Right cardiac atrium (tissue), 5 donors: ENCODE measurements at regions not wholly inside any gene's neighbourhood (a gene's known extent, or its start where the extent isn't known, plus 50 kb on each side); places are given as distances from the start of the nearest gene placed in this dataset.
A peak's percentile ranks its signal among the peaks of the same experiment; 100 is the strongest.

ENCODE experiments used
- ATAC-seq, 2 donors: fragments of 200-7000 bp; cut with Tn5 transposase; one replicate each; pipeline versions ENCODE4 v1.8.0 to v1.9.1; 2020; ENCODE audit warnings: moderate library complexity in 2 of 2, mild to moderate bottlenecking in 1 of 2
- DNase-seq, 3 donors: peaks; one replicate each; pipeline ENCODE4 v3.0.0-alpha.2; 2020
- H3K27ac ChIP-seq: one replicate; pipeline ENCODE4 v1.5.1; 2013; ENCODE audit warnings: mild to moderate bottlenecking, low read length, control low read depth, moderate library complexity
- H3K27me3 ChIP-seq: one replicate; pipeline ENCODE4 v1.6.1; 2013; ENCODE audit not compliant: control insufficient read depth, insufficient read depth
- H3K4me1 ChIP-seq: one replicate; pipeline ENCODE4 v1.6.1; 2013; ENCODE audit warnings: low read length; ENCODE audit not compliant: control insufficient read depth, insufficient read depth
- H3K4me3 ChIP-seq: one replicate; pipeline ENCODE4 v1.5.1; 2013; ENCODE audit warnings: low read length, control low read depth
- H3K9me3 ChIP-seq: one replicate; pipeline ENCODE4 v1.6.1; 2013; ENCODE audit warnings: low read length; ENCODE audit not compliant: control insufficient read depth
- WGBS: extraction: QIAGEN DNeasy Blood & Tissue Kit; methylation state at CpG from one replicate; pipeline ENCODE4 v1.1.7; 2013; 5-methylcytosine and 5-hydroxymethylcytosine counted together
- intact Hi-C, 4 donors: fragments of 100-400 bp; cut with DNase I; formaldehyde crosslinking; loops; one replicate each; pipeline versions ENCODE4 v1.11.0 to v1.14.0; 2022 to 2023
- donor health status: healthy with polysubstance abuse.
- donor health status: DM: no; HTN: yes; CAD: no.
- donor health status: DM: no; HTN: no; CAD: no.
- donor health status: DM: no; HTN: yes; CAD: no; lungs with severe emphysema.
- donor health status: DM: yes; HTN: yes; CAD: no.

- Histone ChIP-seq H3K27ac (no peak overlapping the region), H3K4me3 (no peak overlapping the region), H3K4me1 (no peaks in the 10 kb centered on the region), H3K27me3 (no peaks in the 10 kb centered on the region), H3K9me3 (no peaks in the 10 kb centered on the region)
- DNase-seq (no peak), ATAC-seq (no peak)
- intact Hi-C loops = loop anchor here in 1 of 4 donors (10.0 kb wide), 1 partner anchor 46 kb away; no protein-coding TSS in a partner anchor
These were observed 164.9 kb upstream of the TUT7 start for GRCh38 chr9:86519066-86519615.

GRCh38 chr9:86517475-86517874, 163.3 kb upstream of the TUT7 start:
- no peaks in the 10 kb centered on the region for H3K9me3 ChIP-seq
- WGBS = 92% methylated on average over 1 of the region's 1 CpG
- no peak overlapping the region for H3K27ac ChIP-seq
- H3K4me3 ChIP-seq = no peak overlapping the region
- intact Hi-C loops = loop anchor here in 1 of 4 donors (10.0 kb wide), 1 partner anchor 47 kb away; no protein-coding TSS in a partner anchor
- DNase-seq (no peak), ATAC-seq (no peak)
- H3K27me3 ChIP-seq = no peaks in the 10 kb centered on the region
- H3K4me1 ChIP-seq = no peaks in the 10 kb centered on the region

- peak in 1 of 3 donors; percentile 57 for DNase-seq
- Histone ChIP-seq H3K27ac (no peak overlapping the region), H3K27me3 (no peaks in the 10 kb centered on the region), H3K9me3 (no peaks in the 10 kb centered on the region), H3K4me3 (no peak overlapping the region), H3K4me1 (no peaks in the 10 kb centered on the region)
- intact Hi-C loops = loop anchor here in 1 of 4 donors (10.0 kb wide), 1 partner anchor 48 kb away; no protein-coding TSS in a partner anchor
- WGBS = 88% methylated on average over 19 of the region's 19 CpGs
- ATAC-seq = no peak
These were observed 162.4 kb upstream of the TUT7 start for GRCh38 chr9:86516564-86516963.

- H3K9me3 ChIP-seq = no peaks in the 10 kb centered on the region
- no peak overlapping the region for H3K4me3 ChIP-seq
- 50% methylated on average over 4 of the region's 4 CpGs for WGBS
- ATAC-seq (no peak), DNase-seq (no peak)
- no peak overlapping the region for H3K27ac ChIP-seq
- H3K27me3 ChIP-seq = no peaks in the 10 kb centered on the region
- no peaks in the 10 kb centered on the region for H3K4me1 ChIP-seq
- intact Hi-C loops = loop anchor here in 1 of 4 donors (10.0 kb wide), 1 partner anchor 50 kb away; no protein-coding TSS in a partner anchor
These were observed 161.0 kb upstream of the TUT7 start for GRCh38 chr9:86515221-86515620.

GRCh38 chr9:86513429-86513828, 159.2 kb upstream of the TUT7 start:
- intact Hi-C loops = loop anchor here in 1 of 4 donors (10.0 kb wide), 1 partner anchor 51 kb away; no protein-coding TSS in a partner anchor
- Histone ChIP-seq H3K27me3 (no peaks in the 10 kb centered on the region), H3K9me3 (no peaks in the 10 kb centered on the region), H3K4me1 (no peaks in the 10 kb centered on the region), H3K4me3 (no peak overlapping the region), H3K27ac (peak overlapping the region; percentile 10)
- over 99% methylated on average over 2 of the region's 2 CpGs for WGBS
- ATAC-seq (no peak), DNase-seq (no peak)

- H3K9me3 ChIP-seq = no peaks in the 10 kb centered on the region
- H3K4me1 ChIP-seq = no peaks in the 10 kb centered on the region
- no peak overlapping the region for H3K27ac ChIP-seq
- DNase-seq = no peak
- intact Hi-C loops = loop anchor here in 1 of 4 donors (10.0 kb wide), 1 partner anchor 52 kb away; no protein-coding TSS in a partner anchor
- H3K27me3 ChIP-seq = no peaks in the 10 kb centered on the region
- no peak for ATAC-seq
- H3K4me3 ChIP-seq = no peak overlapping the region
- WGBS = 77% methylated on average over 2 of the region's 2 CpGs
These were observed 158.7 kb upstream of the TUT7 start for GRCh38 chr9:86512929-86513328.

- H3K4me3 ChIP-seq = no peak overlapping the region
- H3K27ac ChIP-seq = no peak overlapping the region
- DNase-seq (no peak), ATAC-seq (no peak)
- no peaks in the 10 kb centered on the region for H3K4me1 ChIP-seq
- no peaks in the 10 kb centered on the region for H3K27me3 ChIP-seq
- no peaks in the 10 kb centered on the region for H3K9me3 ChIP-seq
- WGBS = 93% methylated on average over 8 of the region's 8 CpGs
- intact Hi-C loops = loop anchor here in 1 of 4 donors (10.0 kb wide), 1 partner anchor 53 kb away; no protein-coding TSS in a partner anchor
These were observed 157.6 kb upstream of the TUT7 start for GRCh38 chr9:86511614-86512360.

- 92% methylated on average over 6 of the region's 6 CpGs for WGBS
- intact Hi-C loops = no loop called here
- no peak overlapping the region for H3K4me3 ChIP-seq
These were observed 154.1 kb upstream of the TUT7 start for GRCh38 chr9:86508208-86508903.

GRCh38 chr9:86507212-86507630, 153.0 kb upstream of the TUT7 start:
- WGBS = 55% methylated on average over 6 of the region's 6 CpGs
- ATAC-seq (peak; percentile 50 to 92), DNase-seq (peak in 2 of 3 donors; percentile 55 to 72)
- intact Hi-C loops = no loop called here
- H3K27ac ChIP-seq = no peak overlapping the region
- H3K9me3 ChIP-seq = no peaks in the 10 kb centered on the region
- no peaks in the 10 kb centered on the region for H3K27me3 ChIP-seq
- H3K4me1 ChIP-seq = no peaks in the 10 kb centered on the region
- no peak overlapping the region for H3K4me3 ChIP-seq

More at GRCh38 chr9:86508208-86508903, 154.1 kb upstream of the TUT7 start:
- no peaks in the 10 kb centered on the region for H3K27me3 ChIP-seq
- ATAC-seq (no peak), DNase-seq (no peak)
- no peaks in the 10 kb centered on the region for H3K9me3 ChIP-seq
- H3K4me1 ChIP-seq = no peaks in the 10 kb centered on the region
- H3K27ac ChIP-seq = no peak overlapping the region

GRCh38 chr9:86503942-86504341, 149.7 kb upstream of the TUT7 start:
- intact Hi-C loops = no loop called here

GRCh38 chr9:86503314-86503713, 149.1 kb upstream of the TUT7 start:
- 71% methylated on average over 1 of the region's 1 CpG for WGBS
- intact Hi-C loops = no loop called here
- H3K27ac ChIP-seq = no peak overlapping the region
- H3K27me3 ChIP-seq = no peaks in the 10 kb centered on the region
- no peaks in the 10 kb centered on the region for H3K4me1 ChIP-seq
- ATAC-seq = no peak
- no peaks in the 10 kb centered on the region for H3K9me3 ChIP-seq
- H3K4me3 ChIP-seq = no peak overlapping the region
- DNase-seq = no peak

More at GRCh38 chr9:86503942-86504341, 149.7 kb upstream of the TUT7 start:
- H3K4me1 ChIP-seq = no peaks in the 10 kb centered on the region
- no peak overlapping the region for H3K4me3 ChIP-seq
- no peak overlapping the region for H3K27ac ChIP-seq
- no peak for DNase-seq
- no peaks in the 10 kb centered on the region for H3K9me3 ChIP-seq
- WGBS = 89% methylated on average over 6 of the region's 6 CpGs
- H3K27me3 ChIP-seq = no peaks in the 10 kb centered on the region
- no peak for ATAC-seq
